K562 (cell line): ENCODE measurements at regions not wholly inside any gene's neighbourhood (a gene's known extent, or its start where the extent isn't known, plus 50 kb on each side); places are given as distances from the start of the nearest gene placed in this dataset.

Experiments used
- ATAC-seq: fragments of 200-7000 bp; cut with Tn5 transposase; 3 replicates; pipeline ENCODE4 v1.9.1; 2020; ENCODE audit warnings: moderate library complexity
- BruUV-seq: library from RNA; stranded (reverse); fragments of 400-500 nt; replicated peaks from 2 replicates; lab custom pipeline; 2021; lab: Mats Ljungman, UMichigan
- CTCF ChIA-PET: fragments of 300-600 bp; formaldehyde crosslinking; extraction: SDS; loops from one replicate; lab custom pipeline; 2021; ENCODE audit warnings: low intra/inter-chr PET ratio; lab: Yijun Ruan, JAX
- POLR2A ChIA-PET: fragments of 300-600, 350-650 bp; sonication (Branson Sonifier 250); formaldehyde crosslinking; extraction: SDS; loops from one replicate; lab custom pipeline; 2021; ENCODE audit warnings: antibody characterized with exemption, inconsistent platforms; lab: Yijun Ruan, JAX
- DNase-seq, 4 experiments: peaks; one replicate each; pipeline versions ENCODE4 v3.0.0 to v3.0.0-alpha.2; 2011 to 2018; ENCODE audit warnings: low spot score in 3 of 4, mixed read lengths in 3 of 4; ENCODE audit errors: extremely low read depth in 1 of 4
- FAIRE-seq: peaks from 2 replicates; lab custom pipeline; 2011; peaks lifted over from hg19 to GRCh38; lab: Jason Lieb, UNC
- H2AFZ ChIP-seq: 2 replicates; pipeline ENCODE4 v1.6.0; 2011; ENCODE audit warnings: low read depth, low read length, control low read depth, inconsistent platforms
- H3K27ac ChIP-seq: fragments of 200-600 bp; 3 replicates; pipeline ENCODE4 v1.8.0; 2011; ENCODE audit warnings: low read depth, mild to moderate bottlenecking, control low read depth, inconsistent platforms, low read length, moderate library complexity, mixed read lengths; ENCODE audit errors: extremely low read depth
- H3K27me3 ChIP-seq, 2 experiments: fragments of 300-600 bp in 1 of 2; 2 replicates in 1 of 2; 3 replicates in 1 of 2; pipeline versions ENCODE4 v1.6.0 to v1.8.0; 2011; ENCODE audit warnings: inconsistent platforms in 2 of 2, low read length in 2 of 2, mild to moderate bottlenecking in 1 of 2, mixed read lengths in 1 of 2, moderate library complexity in 1 of 2; ENCODE audit not compliant: control insufficient read depth in 2 of 2, insufficient read depth in 2 of 2
- H3K36me3 ChIP-seq: fragments of 300-600 bp; 3 replicates; pipeline ENCODE4 v1.8.0; 2011; ENCODE audit warnings: mild to moderate bottlenecking, low read length, inconsistent platforms; ENCODE audit not compliant: control insufficient read depth, insufficient read depth
- H3K4me1 ChIP-seq, 2 experiments: fragments of 200-600 bp in 1 of 2; replicated peaks in 1 of 2; 2 replicates in 1 of 2; 3 replicates in 1 of 2; pipeline versions ENCODE4 v1.5.1 to v1.8.0; 2011; ENCODE audit warnings: inconsistent platforms in 2 of 2, low read length in 2 of 2, mild to moderate bottlenecking in 1 of 2, mixed read lengths in 1 of 2, moderate library complexity in 1 of 2; ENCODE audit not compliant: control insufficient read depth in 2 of 2, insufficient read depth in 2 of 2
- H3K4me2 ChIP-seq: 2 replicates; pipeline ENCODE4 v1.6.1; 2011; ENCODE audit warnings: low read length, control low read depth, inconsistent platforms, mixed read lengths; ENCODE audit not compliant: insufficient read depth
- H3K4me3 ChIP-seq: fragments of 200-600 bp; sonication (generic), shearing (Covaris generic); 2 replicates; pipeline ENCODE4 v1.5.1; 2016; ENCODE audit warnings: control low read depth, inconsistent platforms
- H3K79me2 ChIP-seq: fragments of 200-600 bp; 3 replicates; pipeline ENCODE4 v1.8.0; 2011; ENCODE audit warnings: low read length, inconsistent platforms; ENCODE audit not compliant: control insufficient read depth, insufficient read depth
- H3K9ac ChIP-seq, 2 experiments: 2 replicates each; pipeline versions ENCODE4 v1.6.0 to v1.6.1; 2011; ENCODE audit warnings: low read depth in 2 of 2, low read length in 2 of 2, control low read depth in 1 of 2, inconsistent platforms in 1 of 2, mild to moderate bottlenecking in 1 of 2, mixed read lengths in 1 of 2; ENCODE audit not compliant: insufficient read depth in 1 of 2
- H3K9me1 ChIP-seq: one replicate; pipeline ENCODE4 v1.6.0; 2011; ENCODE audit warnings: inconsistent platforms, mild to moderate bottlenecking, low read length, moderate library complexity; ENCODE audit not compliant: control insufficient read depth, insufficient read depth
- H3K9me3 ChIP-seq: replicated peaks from 2 replicates; pipeline ENCODE4 v1.5.1; 2011; ENCODE audit warnings: low read depth, low read length, inconsistent platforms; ENCODE audit not compliant: control insufficient read depth, insufficient read depth
- H4K20me1 ChIP-seq: replicated peaks from 2 replicates; pipeline ENCODE4 v1.6.1; 2011; ENCODE audit warnings: low read length, inconsistent platforms, mixed read lengths; ENCODE audit not compliant: control insufficient read depth, insufficient read depth
- CBFA2T2 ChIP-seq: fragments of 450-650 bp; conservative IDR thresholded peaks from 2 replicates; pipeline ENCODE4 v1.6.1; 2017; ENCODE audit warnings: mild to moderate bottlenecking
- CBFA2T3 ChIP-seq: fragments of 450-650 bp; IDR thresholded peaks from 2 replicates; pipeline ENCODE4 v1.6.1; 2017
- CBX5 ChIP-seq: IDR thresholded peaks from 2 replicates; pipeline ENCODE4 v1.6.1; 2014; ENCODE audit warnings: low read depth, borderline replicate concordance
- FOSL1 ChIP-seq: fragments of 200-800 bp; sonication (Bioruptor generic); conservative IDR thresholded peaks from 2 replicates; pipeline ENCODE4 v1.6.1; 2016; ENCODE audit warnings: missing genetic modification characterization, missing compliant biosample characterization
- JUN ChIP-seq, 2 experiments: sonication (generic) in 1 of 2; formaldehyde crosslinking in 1 of 2; IDR thresholded peaks; 2 replicates each; pipeline versions ENCODE4 v1.6.1 to v1.8.0; 2012 to 2022; ENCODE audit warnings: borderline replicate concordance in 2 of 2, mild to moderate bottlenecking in 2 of 2, improper control_type of control experiment in 1 of 2, low read depth in 1 of 2, low read length in 1 of 2, missing genetic modification reagents in 1 of 2
- MAFK ChIP-seq: IDR thresholded peaks from 2 replicates; pipeline ENCODE4 v1.6.1; 2011; ENCODE audit warnings: low read length, improper control_type of control experiment
- PPARD ChIP-seq: fragments of 250-450 bp; sonication (Bioruptor Pico); IDR thresholded peaks from 2 replicates; pipeline ENCODE4 v1.8.0; 2022; ENCODE audit warnings: inconsistent platforms, mild to moderate bottlenecking, moderate library complexity
- RBBP5 ChIP-seq: fragments of 200-600 bp; sonication (generic); IDR thresholded peaks from 2 replicates; pipeline ENCODE4 v1.6.1; 2012; ENCODE audit warnings: borderline replicate concordance, mild to moderate bottlenecking, low read length, control low read depth, inconsistent platforms; ENCODE audit not compliant: insufficient read depth, poor library complexity, severe bottlenecking
- TAF7 ChIP-seq: fragments of 450-650 bp; IDR thresholded peaks from 2 replicates; pipeline ENCODE4 v1.6.1; 2016; ENCODE audit warnings: missing genetic modification characterization, missing compliant biosample characterization
- ZBTB17 ChIP-seq: fragments of 450-650 bp; formaldehyde crosslinking; IDR thresholded peaks from 2 replicates; pipeline ENCODE4 v1.4.0; 2020; ENCODE audit warnings: mild to moderate bottlenecking
- ZNF134 ChIP-seq: fragments of 250-450 bp; sonication (Bioruptor Pico); conservative IDR thresholded peaks from 2 replicates; pipeline ENCODE4 v1.4.0; 2020
- WGBS: fragments of 100-300 bp; shearing (Covaris generic); methylation state at CpG from one replicate; pipeline ENCODE4 v1.1.6; 2016; ENCODE audit warnings: low coverage, mixed read lengths; ENCODE audit not compliant: insufficient coverage; ENCODE audit errors: missing lambda C conversion rate; 5-methylcytosine and 5-hydroxymethylcytosine counted together
- in situ Hi-C: fragments of 300-500 bp; cut with MboI; formaldehyde crosslinking; loops from 4 replicates; pipeline ENCODE4 v1.15.0; 2018; ENCODE audit warnings: inconsistent platforms, mixed read lengths
- intact Hi-C: fragments of 100-400 bp; cut with micrococcal nuclease; formaldehyde crosslinking; loops from 2 replicates; pipeline ENCODE4 v1.14.2; 2022
- TF ChIP-seq, protein P1 (sequence below): fragments of 250-450 bp; sonication (Bioruptor Pico); IDR thresholded peaks from 2 replicates; pipeline ENCODE4 v1.4.0; 2020; ENCODE audit warnings: mild to moderate bottlenecking, moderate library complexity
- TF ChIP-seq, protein P2 (sequence below): sonication (generic); formaldehyde crosslinking; IDR thresholded peaks from 2 replicates; pipeline ENCODE4 v1.8.0; 2023; ENCODE audit warnings: mild to moderate bottlenecking, missing genetic modification reagents
- TF ChIP-seq, protein P3 (sequence below): sonication (generic); IDR thresholded peaks from 2 replicates; pipeline ENCODE4 v1.6.1; 2016

DNA sequence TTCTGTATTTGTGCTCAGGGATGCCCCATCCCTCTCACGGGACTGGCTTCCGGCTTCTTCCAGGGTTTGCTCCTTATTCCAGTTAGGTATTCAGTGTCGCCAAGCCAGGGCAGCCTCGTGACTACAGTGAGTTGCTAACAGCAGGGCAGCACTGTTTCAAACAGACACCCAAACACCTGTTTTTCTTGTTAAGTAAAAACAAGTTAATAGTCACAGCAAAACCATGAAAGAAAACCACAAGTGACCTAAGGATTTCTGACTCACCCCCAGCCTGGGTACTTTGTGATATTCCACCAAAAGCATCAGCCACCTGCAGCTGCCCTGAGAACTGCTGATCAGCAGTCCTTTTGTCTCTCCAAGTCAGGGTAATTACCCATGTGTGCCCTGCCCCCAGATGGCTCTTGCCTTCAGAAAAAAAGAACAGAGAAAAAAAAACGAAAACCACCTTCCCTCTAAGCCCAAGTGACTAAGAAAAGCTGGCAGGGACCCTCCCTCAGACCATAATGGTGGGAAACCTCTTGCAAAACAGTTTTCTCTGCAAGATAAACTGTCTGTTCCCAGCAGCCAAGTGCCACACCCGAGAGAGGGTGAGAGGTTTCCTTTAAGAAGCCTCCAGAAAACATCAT lies 178.2 kb downstream of the ANAPC1 start:
- peaks cover 7 to 16% of the 10 kb centered on the region in 2 experiments; a peak in 4 of 5 replicates for H3K4me1 ChIP-seq
- no peaks in the 10 kb centered on the region for H3K27me3 ChIP-seq
- no peak overlapping the region for H2AFZ ChIP-seq
- H3K9me1 ChIP-seq, result peaks cover 2% of the 10 kb centered on the region
- WGBS, result 39% methylated on average over 6 of the region's 6 CpGs
- in situ Hi-C loops, result loop anchor here (25.0 kb wide), 2 partner anchors 194 to 894 kb away; no protein-coding TSS in a partner anchor
- no peak overlapping the region for H3K4me2 ChIP-seq
- H3K9me3 ChIP-seq, result no peaks in the 10 kb centered on the region
- intact Hi-C loops, result no loop called here
- ATAC-seq (no peak), FAIRE-seq (no peak), DNase-seq (no peak)
- H3K36me3 ChIP-seq, result no peaks in the 10 kb centered on the region
- ChIA-PET POLR2A (interaction anchor here (1.2 kb wide), 1 partner anchor 13 kb away, joined by 3 read pairs; no protein-coding TSS in a partner anchor), CTCF (no interaction called here)
- no peak overlapping the region for H3K27ac ChIP-seq
- H4K20me1 ChIP-seq, result no peaks in the 10 kb centered on the region
- H3K9ac ChIP-seq, result no peak overlapping the region; a peak in 1 of 4 replicates
- H3K4me3 ChIP-seq, result no peak overlapping the region
- BruUV-seq, result no TSS peak
- TF ChIP-seq ZBTB17 (CRISPR knock-in tag) (no peak), ZNF134 (CRISPR knock-in tag) (no peak), CBX5 (no peak), TAF7 (no peak), FOSL1 (peak; percentile 69), CBFA2T3 (peak; percentile 57), PPARD (CRISPR knock-in tag) (no peak), MAFK (0 out of 2 replicates have a peak, but pooled peaks have one; percentile 11), RBBP5 (no peak), JUN (IDR thresholded peaks at IDR 0.05; ENCODE audit: borderline replicate concordance, low read depth, low read length) (0 out of 2 replicates have a peak, but pooled peaks have one; percentile 23), JUN (CRISPR knock-in tag; IDR thresholded peaks at IDR 0.05; ENCODE audit: borderline replicate concordance) (no peak), CBFA2T2 (peak; percentile 50)
- TF ChIP-seq, protein P1, sequence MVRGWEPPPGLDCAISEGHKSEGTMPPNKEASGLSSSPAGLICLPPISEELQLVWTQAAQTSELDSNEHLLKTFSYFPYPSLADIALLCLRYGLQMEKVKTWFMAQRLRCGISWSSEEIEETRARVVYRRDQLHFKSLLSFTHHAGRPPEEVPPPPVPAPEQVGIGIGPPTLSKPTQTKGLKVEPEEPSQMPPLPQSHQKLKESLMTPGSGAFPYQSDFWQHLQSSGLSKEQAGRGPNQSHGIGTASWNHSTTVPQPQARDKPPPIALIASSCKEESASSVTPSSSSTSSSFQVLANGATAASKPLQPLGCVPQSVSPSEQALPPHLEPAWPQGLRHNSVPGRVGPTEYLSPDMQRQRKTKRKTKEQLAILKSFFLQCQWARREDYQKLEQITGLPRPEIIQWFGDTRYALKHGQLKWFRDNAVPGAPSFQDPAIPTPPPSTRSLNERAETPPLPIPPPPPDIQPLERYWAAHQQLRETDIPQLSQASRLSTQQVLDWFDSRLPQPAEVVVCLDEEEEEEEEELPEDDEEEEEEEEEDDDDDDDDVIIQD (CRISPR knock-in tag), result no peak
- TF ChIP-seq, protein P2, sequence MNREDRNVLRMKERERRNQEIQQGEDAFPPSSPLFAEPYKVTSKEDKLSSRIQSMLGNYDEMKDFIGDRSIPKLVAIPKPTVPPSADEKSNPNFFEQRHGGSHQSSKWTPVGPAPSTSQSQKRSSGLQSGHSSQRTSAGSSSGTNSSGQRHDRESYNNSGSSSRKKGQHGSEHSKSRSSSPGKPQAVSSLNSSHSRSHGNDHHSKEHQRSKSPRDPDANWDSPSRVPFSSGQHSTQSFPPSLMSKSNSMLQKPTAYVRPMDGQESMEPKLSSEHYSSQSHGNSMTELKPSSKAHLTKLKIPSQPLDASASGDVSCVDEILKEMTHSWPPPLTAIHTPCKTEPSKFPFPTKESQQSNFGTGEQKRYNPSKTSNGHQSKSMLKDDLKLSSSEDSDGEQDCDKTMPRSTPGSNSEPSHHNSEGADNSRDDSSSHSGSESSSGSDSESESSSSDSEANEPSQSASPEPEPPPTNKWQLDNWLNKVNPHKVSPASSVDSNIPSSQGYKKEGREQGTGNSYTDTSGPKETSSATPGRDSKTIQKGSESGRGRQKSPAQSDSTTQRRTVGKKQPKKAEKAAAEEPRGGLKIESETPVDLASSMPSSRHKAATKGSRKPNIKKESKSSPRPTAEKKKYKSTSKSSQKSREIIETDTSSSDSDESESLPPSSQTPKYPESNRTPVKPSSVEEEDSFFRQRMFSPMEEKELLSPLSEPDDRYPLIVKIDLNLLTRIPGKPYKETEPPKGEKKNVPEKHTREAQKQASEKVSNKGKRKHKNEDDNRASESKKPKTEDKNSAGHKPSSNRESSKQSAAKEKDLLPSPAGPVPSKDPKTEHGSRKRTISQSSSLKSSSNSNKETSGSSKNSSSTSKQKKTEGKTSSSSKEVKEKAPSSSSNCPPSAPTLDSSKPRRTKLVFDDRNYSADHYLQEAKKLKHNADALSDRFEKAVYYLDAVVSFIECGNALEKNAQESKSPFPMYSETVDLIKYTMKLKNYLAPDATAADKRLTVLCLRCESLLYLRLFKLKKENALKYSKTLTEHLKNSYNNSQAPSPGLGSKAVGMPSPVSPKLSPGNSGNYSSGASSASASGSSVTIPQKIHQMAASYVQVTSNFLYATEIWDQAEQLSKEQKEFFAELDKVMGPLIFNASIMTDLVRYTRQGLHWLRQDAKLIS (CRISPR knock-in tag), result no peak
- TF ChIP-seq, protein P3, sequence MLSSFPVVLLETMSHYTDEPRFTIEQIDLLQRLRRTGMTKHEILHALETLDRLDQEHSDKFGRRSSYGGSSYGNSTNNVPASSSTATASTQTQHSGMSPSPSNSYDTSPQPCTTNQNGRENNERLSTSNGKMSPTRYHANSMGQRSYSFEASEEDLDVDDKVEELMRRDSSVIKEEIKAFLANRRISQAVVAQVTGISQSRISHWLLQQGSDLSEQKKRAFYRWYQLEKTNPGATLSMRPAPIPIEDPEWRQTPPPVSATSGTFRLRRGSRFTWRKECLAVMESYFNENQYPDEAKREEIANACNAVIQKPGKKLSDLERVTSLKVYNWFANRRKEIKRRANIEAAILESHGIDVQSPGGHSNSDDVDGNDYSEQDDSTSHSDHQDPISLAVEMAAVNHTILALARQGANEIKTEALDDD, result 0 out of 2 replicates have a peak, but pooled peaks have one; percentile 27
- no peaks in the 10 kb centered on the region for H3K79me2 ChIP-seq
